OCI-LY3 (cell line): ENCODE measurements at regions not wholly inside any gene's neighbourhood (a gene's known extent, or its start where the extent isn't known, plus 50 kb on each side); places are given as distances from the start of the nearest gene placed in this dataset.
"Not testable (repeated sequence)": the region's sequence is repeated elsewhere in the genome, so short reads cannot be mapped to it uniquely, and the experiment has no call there.

Experiments used
- H2AFZ ChIP-seq: fragments of 200-600, 300-600 bp; shearing (Covaris generic); 2 replicates; pipeline ENCODE4 v1.6.0; 2014; ENCODE audit warnings: antibody characterized with exemption, low read depth, low read length
- H3K27ac ChIP-seq: fragments of 200-600, 300-600 bp; sonication (generic); 2 replicates; pipeline ENCODE4 v1.5.1; 2014; ENCODE audit warnings: mild to moderate bottlenecking, low read length, moderate library complexity, mixed read lengths
- H3K27me3 ChIP-seq: fragments of 200-600, 300-600 bp; sonication (generic); 2 replicates; pipeline ENCODE4 v1.6.1; 2014; ENCODE audit warnings: low read depth, low read length, mixed read lengths
- H3K36me3 ChIP-seq: fragments of 200-600, 300-600 bp; sonication (generic); replicated peaks from 2 replicates; pipeline ENCODE3; 2014; ENCODE audit warnings: low read depth, low read length, mixed read lengths
- H3K4me1 ChIP-seq: fragments of 300-600, 200-600 bp; sonication (generic); 2 replicates; pipeline ENCODE4 v1.6.1; 2014; ENCODE audit warnings: low read length, mixed read lengths
- H3K4me2 ChIP-seq: fragments of 200-600, 300-600 bp; sonication (generic); 2 replicates; pipeline ENCODE4 v1.6.1; 2014; ENCODE audit warnings: low read length, mixed read lengths
- H3K4me3 ChIP-seq: fragments of 300-600, 200-600 bp; sonication (generic); 2 replicates; pipeline ENCODE4 v1.5.1; 2014; ENCODE audit warnings: antibody characterized with exemption, mild to moderate bottlenecking, low read length, moderate library complexity
- H3K79me2 ChIP-seq: fragments of 300-600, 200-600 bp; shearing (Covaris generic); 2 replicates; pipeline ENCODE4 v1.6.1; 2014; ENCODE audit warnings: mild to moderate bottlenecking, low read length, mixed read lengths
- H3K9ac ChIP-seq: fragments of 300-600, 200-600 bp; shearing (Covaris generic); 2 replicates; pipeline ENCODE4 v1.6.0; 2014; ENCODE audit warnings: mild to moderate bottlenecking, low read length, moderate library complexity
- H3K9me3 ChIP-seq: fragments of 200-600, 300-600 bp; shearing (Covaris generic); 2 replicates; pipeline ENCODE4 v1.6.1; 2014; ENCODE audit warnings: low read length, mixed read lengths; ENCODE audit not compliant: insufficient read depth
- H4K20me1 ChIP-seq: fragments of 200-600, 300-600 bp; sonication (generic); 2 replicates; pipeline ENCODE4 v1.6.1; 2016; ENCODE audit warnings: low read length, mixed read lengths; ENCODE audit not compliant: insufficient read depth
- CTCF ChIP-seq: fragments of 200-600, 300-600 bp; sonication (generic); IDR thresholded peaks from 2 replicates; pipeline ENCODE4 v1.5.1; 2014; ENCODE audit warnings: antibody characterized with exemption, low read length, low read depth
- EZH2phosphoT487 ChIP-seq: fragments of 200-600 bp; shearing (Covaris generic); IDR thresholded peaks from 2 replicates; pipeline ENCODE4 v1.6.1; 2018; ENCODE audit warnings: antibody characterized with exemption, mixed run types, low read depth

GRCh38 chr2:113361051-113361450 is 76.4 kb upstream of the ZNG1B start:
- no peak for TF ChIP-seq EZH2phosphoT487
- TF ChIP-seq CTCF: no peak
- Histone ChIP-seq H3K9me3 (no peaks in the 10 kb centered on the region), H4K20me1 (no peaks in the 10 kb centered on the region), H3K27me3 (no peaks in the 10 kb centered on the region), H3K36me3 (no peaks in the 10 kb centered on the region), H3K9ac (no peak overlapping the region), H2AFZ (no peak overlapping the region), H3K4me2 (no peak overlapping the region), H3K27ac (no peak overlapping the region), H3K79me2 (no peaks in the 10 kb centered on the region), H3K4me1 (no peaks in the 10 kb centered on the region), H3K4me3 (no peak overlapping the region)

GRCh38 chr2:113357071-113357470 is 78.3 kb upstream of the PAX8 start:
- Histone ChIP-seq H3K4me1 (no peaks in the 10 kb centered on the region), H2AFZ (no peak overlapping the region), H3K9me3 (no peaks in the 10 kb centered on the region), H3K4me2 (no peak overlapping the region), H3K27me3 (no peaks in the 10 kb centered on the region; the same call in none of the 2 replicates), H3K27ac (no peak overlapping the region), H3K79me2 (no peaks in the 10 kb centered on the region), H3K36me3 (no peaks in the 10 kb centered on the region), H3K4me3 (no peak overlapping the region), H3K9ac (no peak overlapping the region), H4K20me1 (no peaks in the 10 kb centered on the region)
- no peak for TF ChIP-seq CTCF
- TF ChIP-seq EZH2phosphoT487: no peak

- H3K9me3 ChIP-seq, H3K27me3 ChIP-seq, H3K36me3 ChIP-seq, H2AFZ ChIP-seq, H3K9ac ChIP-seq, H3K4me1 ChIP-seq, H4K20me1 ChIP-seq, H3K4me3 ChIP-seq, H3K4me2 ChIP-seq, H3K27ac ChIP-seq, H3K79me2 ChIP-seq: not testable (repeated sequence)
Measured at GRCh38 chr2:113356284-113356683, 77.6 kb upstream of the PAX8 start.

- H3K4me3 ChIP-seq, H3K9me3 ChIP-seq, H3K9ac ChIP-seq, H2AFZ ChIP-seq, H3K79me2 ChIP-seq, H3K27me3 ChIP-seq, H3K4me1 ChIP-seq, H3K27ac ChIP-seq, H3K36me3 ChIP-seq, H4K20me1 ChIP-seq, H3K4me2 ChIP-seq: not testable (repeated sequence)
Measured at GRCh38 chr2:113355339-113356015, 76.8 kb upstream of the PAX8 start.

GRCh38 chr2:113351375-113352355 is 72.9 kb upstream of the PAX8 start:
- Histone ChIP-seq H3K27me3 (no peaks in the 10 kb centered on the region; the same call in none of the 2 replicates), H3K79me2 (no peaks in the 10 kb centered on the region), H4K20me1 (no peaks in the 10 kb centered on the region), H3K36me3 (no peaks in the 10 kb centered on the region), H3K27ac (no peak overlapping the region), H3K4me1 (no peaks in the 10 kb centered on the region), H2AFZ (no peak overlapping the region), H3K4me3 (no peak overlapping the region), H3K9me3 (no peaks in the 10 kb centered on the region), H3K9ac (no peak overlapping the region), H3K4me2 (no peak overlapping the region)
- TF ChIP-seq EZH2phosphoT487 (no peak), CTCF (no peak)

GRCh38 chr2:113343800-113344199 is 65.1 kb upstream of the PAX8 start:
- H3K4me2 ChIP-seq, H3K4me1 ChIP-seq, H3K27ac ChIP-seq, H3K79me2 ChIP-seq, H2AFZ ChIP-seq, H3K9ac ChIP-seq, H3K36me3 ChIP-seq, H4K20me1 ChIP-seq, H3K4me3 ChIP-seq, H3K9me3 ChIP-seq: not testable (repeated sequence)
- H3K27me3 ChIP-seq: peaks cover 18% of the 10 kb centered on the region
